AG09309 (cell line): ENCODE measurements at regions not wholly inside any gene's neighbourhood (a gene's known extent, or its start where the extent isn't known, plus 50 kb on each side); places are given as distances from the start of the nearest gene placed in this dataset.

ENCODE experiments used
- DNase-seq: peaks from one replicate; pipeline ENCODE4 v3.0.0-alpha.2; 2010; ENCODE audit warnings: low read depth
- H3K4me3 ChIP-seq: 2 replicates; pipeline ENCODE4 v1.5.1; 2011; ENCODE audit warnings: mild to moderate bottlenecking, low read depth, low read length, moderate library complexity; ENCODE audit not compliant: control insufficient read depth
- CTCF ChIP-seq: IDR thresholded peaks from 2 replicates; pipeline ENCODE4 v1.5.1; 2011; ENCODE audit warnings: mild to moderate bottlenecking, low read depth, low read length, inconsistent platforms; ENCODE audit not compliant: insufficient read depth, control insufficient read depth; ENCODE audit errors: missing control alignments

GRCh38 chr20:48159145-48160008 lies 374.1 kb upstream of the SULF2 start:
- no peak overlapping the region for H3K4me3 ChIP-seq
- DNase-seq = no peak
- no peak for TF ChIP-seq CTCF

GRCh38 chr20:48158014-48158413 lies 372.7 kb upstream of the SULF2 start:
- DNase-seq = no peak
- no peak for TF ChIP-seq CTCF

GRCh38 chr20:48156951-48157700 lies 371.8 kb upstream of the SULF2 start:
- H3K4me3 ChIP-seq = no peak overlapping the region
- no peak for DNase-seq
- no peak for TF ChIP-seq CTCF

More at GRCh38 chr20:48158014-48158413, 372.7 kb upstream of the SULF2 start:
- H3K4me3 ChIP-seq = no peak overlapping the region

- no peak for DNase-seq
- TF ChIP-seq CTCF = no peak
- no peak overlapping the region for H3K4me3 ChIP-seq
Measured at GRCh38 chr20:48156521-48156920, 371.2 kb upstream of the SULF2 start.

- H3K4me3 ChIP-seq = no peak overlapping the region
- no peak for DNase-seq
- no peak for TF ChIP-seq CTCF
Measured at GRCh38 chr20:48155268-48155667, 370.0 kb upstream of the SULF2 start.

GRCh38 chr20:48154040-48154765 lies 368.9 kb upstream of the SULF2 start:
- H3K4me3 ChIP-seq = no peak overlapping the region
- TF ChIP-seq CTCF = no peak
- DNase-seq = no peak
